ENCODE measurements at regions not wholly inside any gene's neighbourhood (a gene's known extent, or its start where the extent isn't known, plus 50 kb on each side); places are given as distances from the start of the nearest gene placed in this dataset.

- DNase-seq = no peak
- Histone ChIP-seq H3K36me3 (ENCODE audit: insufficient read depth, low read length) (no peaks in the 10 kb centered on the region), H3K9me3 (ENCODE audit: low read length) (peaks cover 29% of the 10 kb centered on the region), H3K4me3 (ENCODE audit: low read length) (no peak overlapping the region), H3K4me1 (ENCODE audit: low read length) (no peaks in the 10 kb centered on the region), H3K27ac (ENCODE audit: low read length) (no peak overlapping the region), H3K9ac (ENCODE audit: low read length) (no peak overlapping the region), H3K27me3 (ENCODE audit: low read length) (no peaks in the 10 kb centered on the region), H3K79me2 (ENCODE audit: low read length) (no peaks in the 10 kb centered on the region), H2AFZ (ENCODE audit: low read length) (no peak overlapping the region), H4K20me1 (ENCODE audit: insufficient read depth, low read depth, low read length) (no peaks in the 10 kb centered on the region), H3K9me2 (replicated peaks; ENCODE audit: insufficient read depth, low read length) (no peaks in the 10 kb centered on the region), H3K4me2 (ENCODE audit: low read depth, low read length, poor library complexity, severe bottlenecking) (no peak overlapping the region)
Measured at GRCh38 chr15:29528276-29528675, 258.7 kb upstream of the NSMCE3 start.

GRCh38 chr15:29526802-29527201 lies 257.2 kb upstream of the NSMCE3 start:
- DNase-seq = no peak

GRCh38 chr15:29522373-29523276 lies 253.0 kb upstream of the NSMCE3 start:
- DNase-seq = no peak
- no peaks in the 10 kb centered on the region for H3K79me2 ChIP-seq (ENCODE audit: low read length)

More at GRCh38 chr15:29526802-29527201, 257.2 kb upstream of the NSMCE3 start:
- Histone ChIP-seq H3K9me3 (ENCODE audit: low read length) (peaks cover 28% of the 10 kb centered on the region), H3K27me3 (ENCODE audit: low read length) (no peaks in the 10 kb centered on the region), H3K4me2 (ENCODE audit: low read depth, low read length, poor library complexity, severe bottlenecking) (no peak overlapping the region), H2AFZ (ENCODE audit: low read length) (no peak overlapping the region), H3K9me2 (replicated peaks; ENCODE audit: insufficient read depth, low read length) (no peaks in the 10 kb centered on the region), H3K4me3 (ENCODE audit: low read length) (no peak overlapping the region), H3K4me1 (ENCODE audit: low read length) (no peaks in the 10 kb centered on the region), H3K27ac (ENCODE audit: low read length) (no peak overlapping the region), H3K79me2 (ENCODE audit: low read length) (no peaks in the 10 kb centered on the region), H4K20me1 (ENCODE audit: insufficient read depth, low read depth, low read length) (no peaks in the 10 kb centered on the region), H3K36me3 (ENCODE audit: insufficient read depth, low read length) (no peaks in the 10 kb centered on the region), H3K9ac (ENCODE audit: low read length) (no peak overlapping the region)

GRCh38 chr15:29518442-29518841 lies 248.8 kb upstream of the NSMCE3 start:
- Histone ChIP-seq H3K4me1 (ENCODE audit: low read length) (no peaks in the 10 kb centered on the region), H4K20me1 (ENCODE audit: insufficient read depth, low read depth, low read length) (no peaks in the 10 kb centered on the region), H3K9me3 (ENCODE audit: low read length) (peaks cover 21% of the 10 kb centered on the region), H3K27me3 (ENCODE audit: low read length) (no peaks in the 10 kb centered on the region), H3K27ac (ENCODE audit: low read length) (no peak overlapping the region), H3K9me2 (replicated peaks; ENCODE audit: insufficient read depth, low read length) (no peaks in the 10 kb centered on the region), H3K79me2 (ENCODE audit: low read length) (no peaks in the 10 kb centered on the region), H3K4me2 (ENCODE audit: low read depth, low read length, poor library complexity, severe bottlenecking) (no peak overlapping the region), H3K36me3 (ENCODE audit: insufficient read depth, low read length) (no peaks in the 10 kb centered on the region), H3K4me3 (ENCODE audit: low read length) (no peak overlapping the region), H3K9ac (ENCODE audit: low read length) (no peak overlapping the region), H2AFZ (ENCODE audit: low read length) (no peak overlapping the region)
- no peak for DNase-seq

More at GRCh38 chr15:29522373-29523276, 253.0 kb upstream of the NSMCE3 start:
- no peaks in the 10 kb centered on the region for H3K36me3 ChIP-seq (ENCODE audit: insufficient read depth, low read length)
- H3K4me1 ChIP-seq (ENCODE audit: low read length) = no peaks in the 10 kb centered on the region
- no peak overlapping the region for H2AFZ ChIP-seq (ENCODE audit: low read length)
- no peak overlapping the region for H3K9ac ChIP-seq (ENCODE audit: low read length)
- H4K20me1 ChIP-seq (ENCODE audit: insufficient read depth, low read depth, low read length) = no peaks in the 10 kb centered on the region
- H3K4me3 ChIP-seq (ENCODE audit: low read length) = no peak overlapping the region
- H3K27me3 ChIP-seq (ENCODE audit: low read length) = no peaks in the 10 kb centered on the region
- no peak overlapping the region for H3K4me2 ChIP-seq (ENCODE audit: low read depth, low read length, poor library complexity, severe bottlenecking)
- peaks cover 29% of the 10 kb centered on the region for H3K9me3 ChIP-seq (ENCODE audit: low read length)
- H3K9me2 ChIP-seq (replicated peaks; ENCODE audit: insufficient read depth, low read length) = no peaks in the 10 kb centered on the region
- H3K27ac ChIP-seq (ENCODE audit: low read length) = no peak overlapping the region

- Histone ChIP-seq H3K4me2 (ENCODE audit: low read depth, low read length, poor library complexity, severe bottlenecking) (no peak overlapping the region), H4K20me1 (ENCODE audit: insufficient read depth, low read depth, low read length) (no peaks in the 10 kb centered on the region), H3K27me3 (ENCODE audit: low read length) (no peaks in the 10 kb centered on the region), H3K9me3 (ENCODE audit: low read length) (peaks cover 21% of the 10 kb centered on the region), H2AFZ (ENCODE audit: low read length) (no peak overlapping the region), H3K9me2 (replicated peaks; ENCODE audit: insufficient read depth, low read length) (no peaks in the 10 kb centered on the region), H3K79me2 (ENCODE audit: low read length) (no peaks in the 10 kb centered on the region), H3K27ac (ENCODE audit: low read length) (no peak overlapping the region), H3K9ac (ENCODE audit: low read length) (no peak overlapping the region), H3K36me3 (ENCODE audit: insufficient read depth, low read length) (no peaks in the 10 kb centered on the region), H3K4me1 (ENCODE audit: low read length) (no peaks in the 10 kb centered on the region), H3K4me3 (ENCODE audit: low read length) (no peak overlapping the region)
- DNase-seq = no peak
Measured at GRCh38 chr15:29517829-29518228, 248.2 kb upstream of the NSMCE3 start.

- H3K36me3 ChIP-seq (ENCODE audit: insufficient read depth, low read length) = no peaks in the 10 kb centered on the region
- H2AFZ ChIP-seq (ENCODE audit: low read length) = no peak overlapping the region
Measured at GRCh38 chr15:29516929-29517328, 247.3 kb upstream of the NSMCE3 start.

GRCh38 chr15:29514926-29515325 lies 245.3 kb upstream of the NSMCE3 start:
- Histone ChIP-seq H3K9me3 (ENCODE audit: low read length) (peaks cover 13% of the 10 kb centered on the region), H3K79me2 (ENCODE audit: low read length) (no peaks in the 10 kb centered on the region), H3K4me3 (ENCODE audit: low read length) (no peak overlapping the region), H3K9ac (ENCODE audit: low read length) (no peak overlapping the region), H2AFZ (ENCODE audit: low read length) (no peak overlapping the region), H4K20me1 (ENCODE audit: insufficient read depth, low read depth, low read length) (no peaks in the 10 kb centered on the region), H3K27me3 (ENCODE audit: low read length) (no peaks in the 10 kb centered on the region), H3K27ac (ENCODE audit: low read length) (no peak overlapping the region), H3K36me3 (ENCODE audit: insufficient read depth, low read length) (no peaks in the 10 kb centered on the region), H3K9me2 (replicated peaks; ENCODE audit: insufficient read depth, low read length) (no peaks in the 10 kb centered on the region), H3K4me1 (ENCODE audit: low read length) (no peaks in the 10 kb centered on the region), H3K4me2 (ENCODE audit: low read depth, low read length, poor library complexity, severe bottlenecking) (no peak overlapping the region)
- DNase-seq = no peak

More at GRCh38 chr15:29516929-29517328, 247.3 kb upstream of the NSMCE3 start:
- DNase-seq = no peak
- Histone ChIP-seq H3K27me3 (ENCODE audit: low read length) (no peaks in the 10 kb centered on the region), H3K4me2 (ENCODE audit: low read depth, low read length, poor library complexity, severe bottlenecking) (no peak overlapping the region), H3K9me2 (replicated peaks; ENCODE audit: insufficient read depth, low read length) (no peaks in the 10 kb centered on the region), H3K9me3 (ENCODE audit: low read length) (peaks cover 17% of the 10 kb centered on the region), H3K79me2 (ENCODE audit: low read length) (no peaks in the 10 kb centered on the region), H3K9ac (ENCODE audit: low read length) (no peak overlapping the region), H3K4me1 (ENCODE audit: low read length) (no peaks in the 10 kb centered on the region), H4K20me1 (ENCODE audit: insufficient read depth, low read depth, low read length) (no peaks in the 10 kb centered on the region), H3K27ac (ENCODE audit: low read length) (no peak overlapping the region), H3K4me3 (ENCODE audit: low read length) (no peak overlapping the region)

GRCh38 chr15:29511663-29512062 lies 242.0 kb upstream of the NSMCE3 start:
- no peaks in the 10 kb centered on the region for H3K79me2 ChIP-seq (ENCODE audit: low read length)
- no peaks in the 10 kb centered on the region for H3K9me2 ChIP-seq (replicated peaks; ENCODE audit: insufficient read depth, low read length)
- no peak overlapping the region for H2AFZ ChIP-seq (ENCODE audit: low read length)
- H3K4me3 ChIP-seq (ENCODE audit: low read length) = no peak overlapping the region
- DNase-seq = no peak
- no peak overlapping the region for H3K4me2 ChIP-seq (ENCODE audit: low read depth, low read length, poor library complexity, severe bottlenecking)
- H3K36me3 ChIP-seq (ENCODE audit: insufficient read depth, low read length) = no peaks in the 10 kb centered on the region
- H3K4me1 ChIP-seq (ENCODE audit: low read length) = no peaks in the 10 kb centered on the region
- no peaks in the 10 kb centered on the region for H4K20me1 ChIP-seq (ENCODE audit: insufficient read depth, low read depth, low read length)
- no peak overlapping the region for H3K27ac ChIP-seq (ENCODE audit: low read length)
- H3K27me3 ChIP-seq (ENCODE audit: low read length) = no peaks in the 10 kb centered on the region
- H3K9ac ChIP-seq (ENCODE audit: low read length) = no peak overlapping the region
- H3K9me3 ChIP-seq (ENCODE audit: low read length) = peaks cover 5% of the 10 kb centered on the region; the same call in 1 of the 2 replicates

Measured in Karpas-422 (cell line).